Prostate gland (tissue), 2 donors: ENCODE measurements at regions not wholly inside any gene's neighbourhood (a gene's known extent, or its start where the extent isn't known, plus 50 kb on each side); places are given as distances from the start of the nearest gene placed in this dataset.
"Not testable (repeated sequence)": the region's sequence is repeated elsewhere in the genome, so short reads cannot be mapped to it uniquely, and the experiment has no call there.

ENCODE experiments used
- DNase-seq: peaks from one replicate; pipeline ENCODE4 v3.0.0-alpha.2; 2019; ENCODE audit warnings: low spot score
- H3K27ac ChIP-seq, 2 donors: fragments of 200-600 bp; sonication (generic); 2 replicates each; pipeline ENCODE4 v1.5.1; 2017 to 2019
- H3K27me3 ChIP-seq: fragments of 200-600 bp; sonication (generic); replicated peaks from 2 replicates; pipeline ENCODE4 v1.5.1; 2019; ENCODE audit not compliant: insufficient read depth
- H3K36me3 ChIP-seq, 2 donors: fragments of 200-600 bp; sonication (generic); 1 replicate in 1 of 2; 2 replicates in 1 of 2; pipeline versions ENCODE4 v1.5.1 to v1.8.1; 2017 to 2019
- H3K4me1 ChIP-seq: fragments of 200-600 bp; sonication (generic); replicated peaks from 2 replicates; pipeline ENCODE4 v1.5.1; 2019
- H3K4me3 ChIP-seq, 2 donors: fragments of 200-600 bp; sonication (generic); 2 replicates each; pipeline ENCODE4 v1.5.1; 2017 to 2019
- H3K9me3 ChIP-seq: fragments of 200-600 bp; sonication (generic); 2 replicates; pipeline ENCODE4 v1.5.1; 2017
- CTCF ChIP-seq, 4 experiments: fragments of 200-600 bp in 2 of 4; fragments of 450-650 bp in 2 of 4; sonication (generic) in 2 of 4; IDR thresholded peaks; 1 replicate in 3 of 4; 2 replicates in 1 of 4; pipeline ENCODE4 v1.5.1; 2016 to 2019; ENCODE audit warnings: antibody characterized with exemption in 4 of 4, mild to moderate bottlenecking in 2 of 4, moderate library complexity in 2 of 4
- POLR2A ChIP-seq: fragments of 450-650 bp; IDR thresholded peaks from one replicate; pipeline ENCODE4 v1.6.1; 2016; ENCODE audit warnings: antibody characterized with exemption, mild to moderate bottlenecking
- POLR2AphosphoS5 ChIP-seq: sonication (generic); formaldehyde crosslinking; IDR thresholded peaks from one replicate; pipeline ENCODE4 v1.6.1; 2017; ENCODE audit warnings: antibody characterized with exemption
- WGBS: methylation state at CpG from one replicate; pipeline ENCODE4 v1.1.5; 2018; 5-methylcytosine and 5-hydroxymethylcytosine counted together
- intact Hi-C: fragments of 100-400 bp; cut with DNase I; formaldehyde crosslinking; loops from one replicate; pipeline ENCODE4 v1.14.2; 2022

GRCh38 chr21:35520302-35520701, 471.2 kb upstream of the RUNX1 start:
- Histone ChIP-seq H3K27me3 (no peaks in the 10 kb centered on the region), H3K36me3 (no peaks in the 10 kb centered on the region), H3K27ac (no peak overlapping the region), H3K9me3 (no peaks in the 10 kb centered on the region), H3K4me3 (no peak overlapping the region), H3K4me1 (no peaks in the 10 kb centered on the region)
- intact Hi-C loops: no loop called here
- no peak for DNase-seq
- TF ChIP-seq POLR2A: no peak
- TF ChIP-seq POLR2AphosphoS5: no peak
- no peak for TF ChIP-seq CTCF (IDR thresholded peaks at IDR 0.05)
- 55% methylated on average over 8 of the region's 8 CpGs for WGBS

GRCh38 chr21:35517865-35518264, 468.8 kb upstream of the RUNX1 start:
- 73% methylated on average over 6 of the region's 6 CpGs for WGBS
- intact Hi-C loops: no loop called here
- TF ChIP-seq CTCF (IDR thresholded peaks at IDR 0.05) (no peak), POLR2AphosphoS5 (no peak), POLR2A (no peak)
- Histone ChIP-seq H3K4me3 (no peak overlapping the region), H3K27ac (no peak overlapping the region), H3K9me3 (no peaks in the 10 kb centered on the region), H3K36me3 (no peaks in the 10 kb centered on the region), H3K4me1 (no peaks in the 10 kb centered on the region), H3K27me3 (no peaks in the 10 kb centered on the region)
- no peak for DNase-seq

- DNase-seq, H3K4me1 ChIP-seq, H3K9me3 ChIP-seq, intact Hi-C loops, H3K36me3 ChIP-seq, H3K4me3 ChIP-seq, H3K27me3 ChIP-seq, H3K27ac ChIP-seq: not testable (repeated sequence)
- 94% methylated on average over 2 of the region's 2 CpGs for WGBS
These were observed 467.2 kb upstream of the RUNX1 start for GRCh38 chr21:35516292-35516691.

DNA sequence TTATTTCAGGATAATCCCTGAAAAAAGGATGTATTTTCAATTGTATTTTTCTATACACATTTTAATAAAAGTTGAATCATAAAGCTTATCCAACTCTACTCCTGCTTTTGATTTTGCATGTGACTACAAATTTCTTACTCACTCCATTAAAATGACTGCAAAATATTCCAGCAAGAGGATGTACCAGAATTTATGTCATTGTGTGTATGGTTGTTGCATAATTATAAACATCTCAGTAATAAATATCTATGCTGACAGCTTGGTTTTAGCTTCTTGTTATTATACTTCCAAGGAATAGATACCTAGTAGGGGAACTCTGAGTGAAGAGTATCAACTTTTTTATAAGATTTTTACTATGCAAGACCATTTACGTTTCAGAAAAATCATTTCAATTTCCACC, 463.2 kb upstream of the RUNX1 start:
- DNase-seq: no peak
- H3K27me3 ChIP-seq: no peaks in the 10 kb centered on the region
- 86% methylated on average over 1 of the region's 1 CpG for WGBS
- TF ChIP-seq POLR2AphosphoS5 (no peak), POLR2A (no peak), CTCF (IDR thresholded peaks at IDR 0.05) (no peak)
- no peaks in the 10 kb centered on the region for H3K9me3 ChIP-seq
- no peak overlapping the region for H3K27ac ChIP-seq
- intact Hi-C loops: no loop called here
- H3K4me1 ChIP-seq: no peaks in the 10 kb centered on the region
- H3K36me3 ChIP-seq: no peaks in the 10 kb centered on the region
- no peak overlapping the region for H3K4me3 ChIP-seq

DNA sequence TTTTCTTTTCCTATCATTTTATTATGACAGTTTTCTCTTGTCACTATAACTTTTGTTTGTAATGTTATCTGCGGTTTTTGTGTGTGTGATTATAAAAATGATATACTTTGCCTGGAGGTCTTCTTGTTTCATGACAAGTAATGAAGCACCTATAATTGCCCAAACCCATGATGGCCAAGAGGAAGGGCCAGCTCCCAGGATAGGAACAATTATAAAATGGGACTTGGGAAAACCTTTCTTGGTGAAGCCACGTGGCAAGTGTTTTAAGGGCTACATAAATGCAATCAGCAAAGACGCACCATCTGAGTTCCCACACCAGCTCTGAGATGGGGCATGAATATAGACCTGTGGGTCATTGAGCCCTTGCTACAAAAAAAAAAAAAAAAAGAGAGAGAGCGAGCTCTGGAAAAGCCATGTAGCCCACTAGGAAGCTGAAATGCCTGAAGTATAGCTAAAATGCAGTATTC, 462.6 kb upstream of the RUNX1 start:
- Histone ChIP-seq H3K4me1 (no peaks in the 10 kb centered on the region), H3K9me3 (no peaks in the 10 kb centered on the region), H3K36me3 (no peaks in the 10 kb centered on the region), H3K27ac (no peak overlapping the region), H3K27me3 (no peaks in the 10 kb centered on the region), H3K4me3 (no peak overlapping the region)
- DNase-seq: no peak
- TF ChIP-seq POLR2AphosphoS5 (no peak), POLR2A (no peak), CTCF (IDR thresholded peaks at IDR 0.05) (no peak)
- intact Hi-C loops: no loop called here
- 63% methylated on average over 4 of the region's 4 CpGs for WGBS
